ENCODE measurements at regions not wholly inside any gene's neighbourhood (a gene's known extent, or its start where the extent isn't known, plus 50 kb on each side); places are given as distances from the start of the nearest gene placed in this dataset.

GRCh38 chrX:9335251-9335650 lies 129.6 kb upstream of the TBL1X start:
- TF ChIP-seq CTCF (optimal IDR thresholded peaks at IDR 0.05 in 1 of 3, IDR thresholded peaks at IDR 0.05 in 1 of 3, conservative IDR thresholded peaks at IDR 0.05 in 1 of 3; ENCODE audit: extremely low read depth in 1 of 3, insufficient read depth in 2 of 3, low read length in 3 of 3) (no peak), EZH2 (IDR thresholded peaks at IDR 0.05; ENCODE audit: low read length) (no peak)

All from keratinocyte (primary cell).